Endothelial cell of umbilical vein (primary cell): ENCODE measurements at regions not wholly inside any gene's neighbourhood (a gene's known extent, or its start where the extent isn't known, plus 50 kb on each side); places are given as distances from the start of the nearest gene placed in this dataset.

Source experiments
- BruUV-seq: library from RNA; stranded (reverse); fragments of 400-500 nt; replicated peaks from 2 replicates; lab custom pipeline; 2021; lab: Mats Ljungman, UMichigan
- CTCF ChIA-PET: fragments of 300-600, 350-600 bp; sonication (Branson Sonifier 250); formaldehyde crosslinking; loops from one replicate; lab custom pipeline; 2021; ENCODE audit warnings: antibody characterized with exemption, inconsistent platforms; lab: Charles Lee
- POLR2A ChIA-PET: fragments of 300-600, 350-600 bp; sonication (Branson Sonifier 250); formaldehyde crosslinking; loops from one replicate; lab custom pipeline; 2021; ENCODE audit warnings: antibody characterized with exemption, inconsistent platforms; lab: Charles Lee
- DNase-seq: peaks from one replicate; pipeline ENCODE4 v3.0.0-alpha.2; 2011; ENCODE audit warnings: low read depth, low spot score
- FAIRE-seq: peaks from 2 replicates; lab custom pipeline; 2011; peaks lifted over from hg19 to GRCh38; lab: Jason Lieb, UNC
- H2AFZ ChIP-seq: 2 replicates; pipeline ENCODE4 v1.6.0; 2012; ENCODE audit warnings: low read depth, low read length, control low read depth, inconsistent platforms
- H3K27ac ChIP-seq: 2 replicates; pipeline ENCODE4 v1.5.1; 2011; ENCODE audit warnings: low read depth, mild to moderate bottlenecking, control low read depth, low read length, moderate library complexity; ENCODE audit not compliant: insufficient read depth
- H3K27me3 ChIP-seq, 2 experiments: 2 replicates each; pipeline versions ENCODE4 v1.6.0 to v1.6.1; 2011; ENCODE audit warnings: low read length in 2 of 2, mixed read lengths in 1 of 2; ENCODE audit not compliant: control insufficient read depth in 2 of 2, insufficient read depth in 2 of 2
- H3K36me3 ChIP-seq, 2 experiments: 2 replicates in 1 of 2; 3 replicates in 1 of 2; pipeline ENCODE4 v1.5.1; 2011; ENCODE audit warnings: low read length in 2 of 2, mild to moderate bottlenecking in 1 of 2, moderate library complexity in 1 of 2; ENCODE audit not compliant: control insufficient read depth in 2 of 2, insufficient read depth in 2 of 2; ENCODE audit errors: extremely low read depth in 1 of 2
- H3K4me1 ChIP-seq: 3 replicates; pipeline ENCODE4 v1.5.1; 2011; ENCODE audit warnings: mild to moderate bottlenecking, low read length; ENCODE audit not compliant: control insufficient read depth, insufficient read depth; ENCODE audit errors: extremely low read depth
- H3K4me2 ChIP-seq: 2 replicates; pipeline ENCODE4 v1.6.1; 2011; ENCODE audit warnings: low read length, control low read depth, mixed read lengths; ENCODE audit not compliant: insufficient read depth
- H3K4me3 ChIP-seq, 3 experiments: fragments of 200-600 bp in 1 of 3; sonication (generic), shearing (Covaris generic) in 1 of 3; replicated peaks in 1 of 3; 2 replicates each; pipeline ENCODE4 v1.5.1; 2011 to 2016; ENCODE audit warnings: control low read depth in 3 of 3, low read length in 3 of 3, mild to moderate bottlenecking in 2 of 3, inconsistent platforms in 1 of 3, low read depth in 1 of 3, moderate library complexity in 1 of 3; ENCODE audit not compliant: insufficient read depth in 1 of 3
- H3K79me2 ChIP-seq: 2 replicates; pipeline ENCODE4 v1.6.0; 2012; ENCODE audit warnings: low read length, inconsistent platforms; ENCODE audit not compliant: control insufficient read depth, insufficient read depth
- H3K9ac ChIP-seq: replicated peaks from 2 replicates; pipeline ENCODE3; 2011; ENCODE audit warnings: low read length, control low read depth; ENCODE audit not compliant: insufficient read depth; ENCODE audit errors: extremely low read depth
- H3K9me1 ChIP-seq: replicated peaks from 3 replicates; pipeline ENCODE4 v1.6.0; 2011; ENCODE audit warnings: mild to moderate bottlenecking, low read length; ENCODE audit not compliant: control insufficient read depth, insufficient read depth; ENCODE audit errors: extremely low read depth
- H3K9me3 ChIP-seq: replicated peaks from 2 replicates; pipeline ENCODE4 v1.5.1; 2012; ENCODE audit warnings: low read length, inconsistent platforms; ENCODE audit not compliant: control insufficient read depth, insufficient read depth
- H4K20me1 ChIP-seq: replicated peaks from 2 replicates; pipeline ENCODE3; 2011; ENCODE audit warnings: mild to moderate bottlenecking, low read length; ENCODE audit not compliant: control insufficient read depth, insufficient read depth; ENCODE audit errors: extremely low read depth
- EZH2 ChIP-seq: IDR thresholded peaks from 2 replicates; pipeline ENCODE4 v1.6.1; 2012; ENCODE audit warnings: borderline replicate concordance, low read depth, mild to moderate bottlenecking, moderate library complexity, low read length, inconsistent platforms; ENCODE audit not compliant: severe bottlenecking
- FOS ChIP-seq: IDR thresholded peaks from 2 replicates; pipeline ENCODE4 v1.6.1; 2011; ENCODE audit warnings: mild to moderate bottlenecking, low read length, moderate library complexity, borderline replicate concordance; ENCODE audit not compliant: insufficient read depth
- GATA2 ChIP-seq: IDR thresholded peaks from 2 replicates; pipeline ENCODE4 v1.7.0; 2011; ENCODE audit warnings: low read depth, mild to moderate bottlenecking, moderate library complexity, mixed read lengths, low read length; ENCODE audit not compliant: insufficient read length, insufficient read depth
- JUN ChIP-seq: IDR thresholded peaks from 2 replicates; pipeline ENCODE4 v1.6.1; 2011; ENCODE audit warnings: borderline replicate concordance, low read depth; ENCODE audit not compliant: insufficient read length, insufficient read depth
- MYC ChIP-seq: IDR thresholded peaks from one replicate; pipeline ENCODE4 v1.6.1; 2011; ENCODE audit warnings: mild to moderate bottlenecking, low read depth, low read length
- POLR2A ChIP-seq: IDR thresholded peaks from 2 replicates; pipeline ENCODE4 v1.6.1; 2012; ENCODE audit warnings: low read depth, mild to moderate bottlenecking, control low read depth, low read length
- POLR2AphosphoS5 ChIP-seq: IDR thresholded peaks from 2 replicates; pipeline ENCODE4 v1.6.1; 2012; ENCODE audit warnings: low read depth, mild to moderate bottlenecking, control low read depth, low read length, moderate library complexity; ENCODE audit not compliant: insufficient read depth
- dilution Hi-C: fragments of 300-500 bp; cut with MboI; formaldehyde crosslinking; loops from one replicate; pipeline ENCODE4 v1.15.0; 2019; ENCODE audit warnings: low sequenced_read_pairs; ENCODE audit not compliant: extremely low pct_ligation_motif_present
- intact Hi-C: fragments of 100-400 bp; cut with micrococcal nuclease; formaldehyde crosslinking; loops from one replicate; pipeline ENCODE4 v1.10.0; 2022
- TF ChIP-seq, protein P1 (sequence below): IDR thresholded peaks from 2 replicates; pipeline ENCODE4 v1.6.1; 2011; ENCODE audit not compliant: insufficient read depth, insufficient read length
- TF ChIP-seq, protein P2 (sequence below), 2 donors: IDR thresholded peaks; 1 replicate in 1 of 2; 2 replicates in 1 of 2; pipeline ENCODE4 v1.5.1; 2011; ENCODE audit warnings: low read length in 2 of 2, mild to moderate bottlenecking in 2 of 2, moderate library complexity in 2 of 2, control low read depth in 1 of 2, inconsistent platforms in 1 of 2, low read depth in 1 of 2; ENCODE audit not compliant: insufficient read depth in 1 of 2; ENCODE audit errors: extremely low read depth in 1 of 2

GRCh38 chr1:218836264-218836663 lies 337.4 kb upstream of the LYPLAL1 start:
- CTCF ChIA-PET = no interaction called here

More at GRCh38 chr1:218836264-218836663, 337.4 kb upstream of the LYPLAL1 start:
- intact Hi-C loops (no loop called here), dilution Hi-C loops (no loop called here)
- POLR2A ChIA-PET = no interaction called here
- Histone ChIP-seq H2AFZ (no peak overlapping the region), H3K9me1 (no peaks in the 10 kb centered on the region), H3K4me3 (no peak overlapping the region), H3K9ac (no peak overlapping the region), H3K9me3 (no peaks in the 10 kb centered on the region), H3K27ac (no peak overlapping the region), H3K36me3 (no peaks in the 10 kb centered on the region), H3K79me2 (no peaks in the 10 kb centered on the region), H4K20me1 (no peaks in the 10 kb centered on the region), H3K27me3 (no peaks in the 10 kb centered on the region), H3K4me1 (no peaks in the 10 kb centered on the region), H3K4me2 (no peak overlapping the region)
- TF ChIP-seq POLR2AphosphoS5 (no peak), GATA2 (no peak), EZH2 (no peak), MYC (no peak), POLR2A (no peak), FOS (no peak), JUN (no peak)
- TF ChIP-seq, protein P1, sequence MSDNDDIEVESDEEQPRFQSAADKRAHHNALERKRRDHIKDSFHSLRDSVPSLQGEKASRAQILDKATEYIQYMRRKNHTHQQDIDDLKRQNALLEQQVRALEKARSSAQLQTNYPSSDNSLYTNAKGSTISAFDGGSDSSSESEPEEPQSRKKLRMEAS = no peak
- TF ChIP-seq, protein P2, sequence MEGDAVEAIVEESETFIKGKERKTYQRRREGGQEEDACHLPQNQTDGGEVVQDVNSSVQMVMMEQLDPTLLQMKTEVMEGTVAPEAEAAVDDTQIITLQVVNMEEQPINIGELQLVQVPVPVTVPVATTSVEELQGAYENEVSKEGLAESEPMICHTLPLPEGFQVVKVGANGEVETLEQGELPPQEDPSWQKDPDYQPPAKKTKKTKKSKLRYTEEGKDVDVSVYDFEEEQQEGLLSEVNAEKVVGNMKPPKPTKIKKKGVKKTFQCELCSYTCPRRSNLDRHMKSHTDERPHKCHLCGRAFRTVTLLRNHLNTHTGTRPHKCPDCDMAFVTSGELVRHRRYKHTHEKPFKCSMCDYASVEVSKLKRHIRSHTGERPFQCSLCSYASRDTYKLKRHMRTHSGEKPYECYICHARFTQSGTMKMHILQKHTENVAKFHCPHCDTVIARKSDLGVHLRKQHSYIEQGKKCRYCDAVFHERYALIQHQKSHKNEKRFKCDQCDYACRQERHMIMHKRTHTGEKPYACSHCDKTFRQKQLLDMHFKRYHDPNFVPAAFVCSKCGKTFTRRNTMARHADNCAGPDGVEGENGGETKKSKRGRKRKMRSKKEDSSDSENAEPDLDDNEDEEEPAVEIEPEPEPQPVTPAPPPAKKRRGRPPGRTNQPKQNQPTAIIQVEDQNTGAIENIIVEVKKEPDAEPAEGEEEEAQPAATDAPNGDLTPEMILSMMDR (IDR thresholded peaks at IDR 0.05; ENCODE audit: extremely low read depth in 1 of 2, insufficient read depth in 1 of 2, low read depth in 1 of 2, low read length in 2 of 2) = no peak
- no TSS peak for BruUV-seq
- DNase-seq (no peak), FAIRE-seq (no peak)
